HG02610 (cell line): ENCODE measurements at regions not wholly inside any gene's neighbourhood (a gene's known extent, or its start where the extent isn't known, plus 50 kb on each side); places are given as distances from the start of the nearest gene placed in this dataset.
"Not testable (repeated sequence)": the region's sequence is repeated elsewhere in the genome, so short reads cannot be mapped to it uniquely, and the experiment has no call there.

ENCODE experiments used
- ATAC-seq: cut with Tn5 transposase; IDR thresholded peaks from one replicate; pipeline ENCODE4 v1.9.1; 2021; ENCODE audit warnings: mild to moderate bottlenecking, moderate library complexity; ENCODE audit not compliant: unreplicated experiment

DNA sequence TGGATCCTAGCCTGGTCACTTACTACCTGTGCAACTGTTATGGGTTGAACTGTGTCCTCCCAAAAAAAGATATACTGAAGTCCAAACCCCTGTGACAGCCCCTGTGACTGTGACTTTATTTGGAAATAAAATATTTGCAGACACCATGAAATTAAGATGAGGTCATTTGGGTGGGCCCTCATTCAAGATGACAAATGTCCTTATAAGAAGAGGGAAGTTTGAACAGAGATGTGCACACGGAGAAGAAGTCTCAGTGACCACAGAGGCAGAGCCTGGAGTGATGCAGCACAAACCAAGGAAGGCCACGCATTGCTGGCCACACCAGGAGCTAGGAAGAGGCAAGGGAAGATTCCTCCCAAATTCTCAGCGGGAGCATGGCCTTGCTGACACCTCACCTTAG is 249.7 kb upstream of the RUNX1 start:
- ATAC-seq, result no peak

- no peak for ATAC-seq
Observed at GRCh38 chr21:35297665-35298064, 248.6 kb upstream of the RUNX1 start.

GRCh38 chr21:35294231-35294898 is 245.3 kb upstream of the RUNX1 start:
- no peak for ATAC-seq

GRCh38 chr21:35291973-35292627 is 243.0 kb upstream of the RUNX1 start:
- ATAC-seq, result no peak

- no peak for ATAC-seq
Observed at GRCh38 chr21:35291034-35291433, 241.9 kb upstream of the RUNX1 start.

DNA sequence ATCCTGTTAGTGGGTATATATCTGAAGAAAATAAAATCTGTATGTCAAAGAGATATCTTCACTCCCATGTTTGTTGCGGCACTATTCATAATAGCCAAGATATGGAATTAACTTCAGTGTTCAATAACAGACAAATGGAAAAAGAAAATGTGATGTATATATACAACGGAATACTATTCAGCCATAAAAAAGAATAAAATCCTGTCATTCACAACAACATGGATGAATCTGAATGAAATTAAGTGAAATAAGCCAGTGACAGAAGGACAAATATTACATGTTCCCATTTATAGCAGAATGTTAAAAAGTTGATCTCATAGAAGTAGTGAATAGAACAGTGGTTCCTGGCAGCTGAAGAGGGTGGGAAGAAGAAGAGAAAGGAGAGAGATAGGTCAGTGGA is 239.1 kb upstream of the RUNX1 start:
- no peak for ATAC-seq

DNA sequence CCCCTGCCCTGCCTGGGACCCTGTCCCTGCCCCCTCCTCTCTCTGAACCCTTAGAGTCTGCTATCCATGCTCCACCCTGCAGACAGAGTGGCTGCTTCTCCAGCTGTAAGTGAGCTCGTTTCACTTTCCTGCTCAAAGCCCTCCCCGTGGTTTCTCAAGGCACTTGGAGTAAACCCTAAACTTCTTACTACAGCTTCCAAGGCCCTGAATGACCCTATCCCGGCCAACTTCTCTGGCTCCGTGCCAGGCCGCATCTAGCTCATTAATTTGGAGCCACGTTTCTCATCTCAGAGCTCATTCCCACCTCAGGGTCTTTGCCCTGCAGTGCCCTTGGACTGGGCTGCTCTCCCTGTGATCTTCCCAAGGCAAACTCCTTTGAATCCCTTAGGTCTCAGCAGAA is 235.1 kb upstream of the RUNX1 start:
- no peak for ATAC-seq

- ATAC-seq, result no peak
Observed at GRCh38 chr21:35282944-35283343, 233.8 kb upstream of the RUNX1 start.

- no peak for ATAC-seq
Observed at GRCh38 chr21:35281956-35282355, 232.9 kb upstream of the RUNX1 start.

- no peak for ATAC-seq
Observed at GRCh38 chr21:35280231-35280630, 231.1 kb upstream of the RUNX1 start.

GRCh38 chr21:35275776-35276175 is 226.7 kb upstream of the RUNX1 start:
- no peak for ATAC-seq

- ATAC-seq, result no peak
Observed at GRCh38 chr21:35274923-35275322, 225.8 kb upstream of the RUNX1 start.

DNA sequence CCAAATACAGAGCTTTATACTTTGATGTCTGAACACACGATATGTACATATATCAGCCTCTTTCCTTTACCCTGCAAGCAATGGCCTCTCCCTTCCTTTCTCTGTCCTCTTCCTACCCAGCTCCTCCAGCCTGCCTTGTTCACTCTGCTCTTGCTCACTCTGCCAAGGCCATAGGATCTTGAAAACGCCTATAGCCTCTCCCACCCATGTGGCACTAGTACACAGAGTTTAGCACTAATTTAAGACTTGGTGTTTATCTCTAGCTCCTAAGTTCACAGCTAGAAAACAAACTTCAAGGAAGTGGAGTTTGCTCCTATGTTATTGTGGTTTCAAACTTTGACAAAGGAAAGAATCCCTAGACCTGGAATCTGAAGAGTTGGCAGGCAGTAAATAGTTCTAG is 225.0 kb upstream of the RUNX1 start:
- no peak for ATAC-seq

- no peak for ATAC-seq
Observed at GRCh38 chr21:35273333-35273732, 224.2 kb upstream of the RUNX1 start.

- ATAC-seq, result not testable (repeated sequence)
Observed at GRCh38 chr21:35271344-35272118, 222.4 kb upstream of the RUNX1 start.

- no peak for ATAC-seq
Observed at GRCh38 chr21:35268817-35269216, 219.7 kb upstream of the RUNX1 start.

- no peak for ATAC-seq
Observed at GRCh38 chr21:35268261-35268660, 219.2 kb upstream of the RUNX1 start.

- ATAC-seq, result no peak
Observed at GRCh38 chr21:35266546-35266945, 217.4 kb upstream of the RUNX1 start.

GRCh38 chr21:35265170-35265877 is 216.2 kb upstream of the RUNX1 start:
- ATAC-seq, result no peak

DNA sequence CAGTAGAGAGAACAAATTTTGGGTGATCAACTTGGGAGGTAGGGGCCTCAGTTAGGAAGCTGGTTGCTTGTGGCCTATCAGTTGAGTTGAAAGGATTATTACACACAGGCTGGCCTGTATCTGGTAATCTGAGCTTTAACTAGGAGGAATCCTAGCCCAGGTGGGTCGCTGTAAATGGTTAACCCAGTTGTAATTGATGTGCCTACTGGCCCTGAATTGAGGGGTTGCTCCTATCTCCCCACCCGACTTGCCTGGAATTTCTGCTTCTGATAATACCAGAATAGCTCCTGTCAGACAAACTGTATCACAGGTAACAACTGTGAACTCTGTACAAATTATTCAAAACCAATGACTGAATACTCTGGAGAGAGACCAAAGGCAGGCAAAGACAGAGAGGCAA is 210.4 kb upstream of the RUNX1 start:
- no peak for ATAC-seq

DNA sequence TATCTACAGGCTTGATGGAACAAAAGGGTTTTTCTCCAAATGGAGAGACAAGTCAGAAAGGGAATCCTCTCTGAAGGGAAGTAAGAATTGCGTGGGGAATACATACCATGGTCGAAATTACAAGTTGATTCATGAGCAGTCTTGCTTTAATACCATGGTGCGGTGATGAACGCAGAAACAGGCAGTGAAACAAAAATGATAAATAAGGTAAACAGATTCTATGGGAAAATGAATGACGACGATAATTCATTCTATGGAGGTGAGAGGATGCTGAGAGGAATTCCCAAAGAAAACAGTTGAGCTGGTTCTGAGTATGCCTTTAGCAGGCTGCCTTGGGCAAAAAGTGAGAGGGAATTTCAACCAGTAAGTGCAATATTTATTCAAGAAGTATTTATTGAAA is 209.4 kb upstream of the RUNX1 start:
- no peak for ATAC-seq
